ENCODE measurements at regions not wholly inside any gene's neighbourhood (a gene's known extent, or its start where the extent isn't known, plus 50 kb on each side); places are given as distances from the start of the nearest gene placed in this dataset.

GRCh38 chr1:29516063-29516820, 279.9 kb downstream of the PTPRU start:
- no peak for DNase-seq (ENCODE audit: low read depth)
- no peak for TF ChIP-seq CTCF (IDR thresholded peaks at IDR 0.05; ENCODE audit: low read depth, low read length, missing control alignments)

GRCh38 chr1:29515170-29515955, 279.0 kb downstream of the PTPRU start:
- no peak for DNase-seq (ENCODE audit: low read depth)
- no peak overlapping the region for H3K4me3 ChIP-seq (ENCODE audit: low read depth, low read length)
- no peak for TF ChIP-seq CTCF (IDR thresholded peaks at IDR 0.05; ENCODE audit: low read depth, low read length, missing control alignments)

More at GRCh38 chr1:29516063-29516820, 279.9 kb downstream of the PTPRU start:
- no peak overlapping the region for H3K4me3 ChIP-seq (ENCODE audit: low read depth, low read length)

- no peak for TF ChIP-seq CTCF (IDR thresholded peaks at IDR 0.05; ENCODE audit: low read depth, low read length, missing control alignments)
- no peak for DNase-seq (ENCODE audit: low read depth)
- H3K4me3 ChIP-seq (ENCODE audit: low read depth, low read length), result no peak overlapping the region
Measured at GRCh38 chr1:29514361-29515169, 278.2 kb downstream of the PTPRU start.

- peak; percentile 53 for TF ChIP-seq CTCF (IDR thresholded peaks at IDR 0.05; ENCODE audit: low read depth, low read length, missing control alignments)
- H3K4me3 ChIP-seq (ENCODE audit: low read depth, low read length), result no peak overlapping the region
- no peak for DNase-seq (ENCODE audit: low read depth)
Measured at GRCh38 chr1:29513357-29513756, 277.0 kb downstream of the PTPRU start.

- no peak for TF ChIP-seq CTCF (IDR thresholded peaks at IDR 0.05; ENCODE audit: low read depth, low read length, missing control alignments)
- H3K4me3 ChIP-seq (ENCODE audit: low read depth, low read length), result no peak overlapping the region
- DNase-seq (ENCODE audit: low read depth), result no peak
Measured at GRCh38 chr1:29511436-29511835, 275.1 kb downstream of the PTPRU start.

GRCh38 chr1:29508458-29509107, 272.3 kb downstream of the PTPRU start:
- no peak for DNase-seq (ENCODE audit: low read depth)
- no peak for TF ChIP-seq CTCF (IDR thresholded peaks at IDR 0.05; ENCODE audit: low read depth, low read length, missing control alignments)
- H3K4me3 ChIP-seq (ENCODE audit: low read depth, low read length), result no peak overlapping the region
